DND-41 (cell line): ENCODE measurements at regions not wholly inside any gene's neighbourhood (a gene's known extent, or its start where the extent isn't known, plus 50 kb on each side); places are given as distances from the start of the nearest gene placed in this dataset.

Experiments used
- EZH2 ChIP-seq: IDR thresholded peaks from 3 replicates; pipeline ENCODE4 v1.6.1; 2012; ENCODE audit warnings: borderline replicate concordance, low read depth, mild to moderate bottlenecking, moderate library complexity, low read length, inconsistent platforms; ENCODE audit not compliant: severe bottlenecking
- TF ChIP-seq, protein P1 (sequence below): IDR thresholded peaks from 2 replicates; pipeline ENCODE4 v1.5.1; 2012; ENCODE audit warnings: borderline replicate concordance, low read length, moderate library complexity, mild to moderate bottlenecking; ENCODE audit not compliant: poor library complexity, severe bottlenecking; ENCODE audit errors: extremely low read depth

- TF ChIP-seq, protein P1, sequence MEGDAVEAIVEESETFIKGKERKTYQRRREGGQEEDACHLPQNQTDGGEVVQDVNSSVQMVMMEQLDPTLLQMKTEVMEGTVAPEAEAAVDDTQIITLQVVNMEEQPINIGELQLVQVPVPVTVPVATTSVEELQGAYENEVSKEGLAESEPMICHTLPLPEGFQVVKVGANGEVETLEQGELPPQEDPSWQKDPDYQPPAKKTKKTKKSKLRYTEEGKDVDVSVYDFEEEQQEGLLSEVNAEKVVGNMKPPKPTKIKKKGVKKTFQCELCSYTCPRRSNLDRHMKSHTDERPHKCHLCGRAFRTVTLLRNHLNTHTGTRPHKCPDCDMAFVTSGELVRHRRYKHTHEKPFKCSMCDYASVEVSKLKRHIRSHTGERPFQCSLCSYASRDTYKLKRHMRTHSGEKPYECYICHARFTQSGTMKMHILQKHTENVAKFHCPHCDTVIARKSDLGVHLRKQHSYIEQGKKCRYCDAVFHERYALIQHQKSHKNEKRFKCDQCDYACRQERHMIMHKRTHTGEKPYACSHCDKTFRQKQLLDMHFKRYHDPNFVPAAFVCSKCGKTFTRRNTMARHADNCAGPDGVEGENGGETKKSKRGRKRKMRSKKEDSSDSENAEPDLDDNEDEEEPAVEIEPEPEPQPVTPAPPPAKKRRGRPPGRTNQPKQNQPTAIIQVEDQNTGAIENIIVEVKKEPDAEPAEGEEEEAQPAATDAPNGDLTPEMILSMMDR = no peak
- TF ChIP-seq EZH2 = no peak
These were observed 406.2 kb upstream of the ZNF608 start for GRCh38 chr5:125152461-125153189.
